ENCODE measurements at regions not wholly inside any gene's neighbourhood (a gene's known extent, or its start where the extent isn't known, plus 50 kb on each side); places are given as distances from the start of the nearest gene placed in this dataset.

DNA sequence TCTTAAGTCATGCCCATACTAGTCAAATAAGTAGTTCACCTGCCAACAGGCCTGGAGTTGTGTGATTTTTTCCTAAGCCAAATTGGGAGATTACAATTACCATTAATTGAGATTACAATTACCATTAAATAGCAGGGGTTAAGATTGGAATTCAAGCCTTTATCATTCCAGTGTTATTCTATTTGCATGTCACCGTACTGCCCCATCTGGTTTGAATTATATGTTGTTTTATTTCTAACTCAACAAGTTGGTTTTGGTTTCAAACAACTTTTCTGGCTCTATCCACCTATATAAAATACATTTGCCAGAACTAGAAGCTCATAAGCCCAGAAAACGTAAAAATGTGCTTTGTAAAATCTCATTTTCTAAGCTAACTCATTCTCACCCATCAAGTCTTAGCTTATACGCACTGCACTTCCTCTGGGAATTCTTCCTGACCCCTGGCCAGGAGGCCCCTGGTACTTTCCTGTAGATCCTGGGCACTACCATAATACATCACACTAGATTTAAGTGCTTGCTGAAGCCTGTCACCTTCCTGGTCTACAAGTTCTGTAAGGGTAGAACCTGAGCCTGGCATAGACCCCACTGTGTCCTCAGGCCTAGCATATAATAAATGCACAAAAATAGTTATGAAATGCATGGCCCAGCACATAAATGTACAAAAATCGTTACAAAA is 242.0 kb upstream of the TRPM3 start:
- no peak overlapping the region for H3K4me3 ChIP-seq
- no peaks in the 10 kb centered on the region for H3K36me3 ChIP-seq
- intact Hi-C loops (cut with DNase I) = no loop called here
- no peak for TF ChIP-seq EP300 (IDR thresholded peaks at IDR 0.05)
- TF ChIP-seq POLR2A (IDR thresholded peaks at IDR 0.05) = no peak
- no peak for TF ChIP-seq POLR2AphosphoS5 (IDR thresholded peaks at IDR 0.05)
- TF ChIP-seq, protein P1, sequence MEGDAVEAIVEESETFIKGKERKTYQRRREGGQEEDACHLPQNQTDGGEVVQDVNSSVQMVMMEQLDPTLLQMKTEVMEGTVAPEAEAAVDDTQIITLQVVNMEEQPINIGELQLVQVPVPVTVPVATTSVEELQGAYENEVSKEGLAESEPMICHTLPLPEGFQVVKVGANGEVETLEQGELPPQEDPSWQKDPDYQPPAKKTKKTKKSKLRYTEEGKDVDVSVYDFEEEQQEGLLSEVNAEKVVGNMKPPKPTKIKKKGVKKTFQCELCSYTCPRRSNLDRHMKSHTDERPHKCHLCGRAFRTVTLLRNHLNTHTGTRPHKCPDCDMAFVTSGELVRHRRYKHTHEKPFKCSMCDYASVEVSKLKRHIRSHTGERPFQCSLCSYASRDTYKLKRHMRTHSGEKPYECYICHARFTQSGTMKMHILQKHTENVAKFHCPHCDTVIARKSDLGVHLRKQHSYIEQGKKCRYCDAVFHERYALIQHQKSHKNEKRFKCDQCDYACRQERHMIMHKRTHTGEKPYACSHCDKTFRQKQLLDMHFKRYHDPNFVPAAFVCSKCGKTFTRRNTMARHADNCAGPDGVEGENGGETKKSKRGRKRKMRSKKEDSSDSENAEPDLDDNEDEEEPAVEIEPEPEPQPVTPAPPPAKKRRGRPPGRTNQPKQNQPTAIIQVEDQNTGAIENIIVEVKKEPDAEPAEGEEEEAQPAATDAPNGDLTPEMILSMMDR (IDR thresholded peaks at IDR 0.05) = no peak
- no peak for DNase-seq
- H3K4me1 ChIP-seq = no peaks in the 10 kb centered on the region
- H3K27ac ChIP-seq = no peak overlapping the region
- no peaks in the 10 kb centered on the region for H3K9me3 ChIP-seq
- WGBS, 2 donors = 83 to 90% methylated on average over 4 of the region's 4 CpGs
- H3K27me3 ChIP-seq = no peaks in the 10 kb centered on the region

DNA sequence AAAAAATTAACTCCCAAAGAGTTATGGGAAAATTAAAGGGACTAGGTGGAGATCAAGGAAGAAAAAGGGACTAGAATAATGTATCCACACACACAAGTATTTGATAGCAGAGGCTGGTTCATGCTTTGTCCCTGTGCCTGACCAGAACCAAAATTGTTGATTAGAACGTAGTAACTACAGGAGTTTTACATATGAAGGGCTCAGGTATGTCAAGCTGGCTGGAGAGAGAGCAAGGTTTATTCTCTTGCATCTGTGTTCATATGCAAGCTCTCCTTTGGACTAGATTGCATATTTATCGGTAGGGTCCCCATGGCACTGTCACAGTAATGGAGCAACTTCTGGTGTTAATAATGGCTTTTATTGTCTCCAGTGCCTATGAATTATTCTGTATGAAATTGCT is 239.9 kb upstream of the TRPM3 start:
- Histone ChIP-seq H3K4me3 (no peak overlapping the region), H3K36me3 (no peaks in the 10 kb centered on the region), H3K4me1 (no peaks in the 10 kb centered on the region), H3K27me3 (no peaks in the 10 kb centered on the region), H3K27ac (no peak overlapping the region), H3K9me3 (no peaks in the 10 kb centered on the region)
- intact Hi-C loops (cut with DNase I) = no loop called here
- WGBS, 2 donors = 73 to 88% methylated on average over 2 of the region's 2 CpGs
- DNase-seq = no peak
- TF ChIP-seq POLR2A (IDR thresholded peaks at IDR 0.05) (no peak), POLR2AphosphoS5 (IDR thresholded peaks at IDR 0.05) (no peak), EP300 (IDR thresholded peaks at IDR 0.05) (no peak)
- TF ChIP-seq, protein P1 (IDR thresholded peaks at IDR 0.05) = no peak

DNA sequence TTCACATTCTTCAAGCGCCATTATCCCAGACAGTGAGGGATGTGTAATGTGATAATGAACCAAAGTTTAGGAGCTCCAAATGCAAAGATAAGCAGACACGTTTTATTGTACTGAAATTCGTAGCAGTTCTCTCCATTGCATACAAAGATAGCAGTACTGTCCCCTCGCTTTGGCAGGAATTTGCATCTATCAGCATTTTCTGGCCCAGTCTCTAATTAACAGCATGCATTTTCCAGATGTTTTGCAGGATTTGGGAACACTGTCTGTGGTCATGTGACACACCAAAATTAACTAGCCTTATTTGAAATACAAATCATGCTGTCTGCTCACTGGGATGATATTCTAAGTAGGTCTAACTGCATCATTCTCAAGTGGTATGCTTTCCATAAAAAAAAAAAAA is 235.9 kb upstream of the TRPM3 start:
- H3K27ac ChIP-seq = no peak overlapping the region
- DNase-seq = no peak
- H3K4me1 ChIP-seq = no peaks in the 10 kb centered on the region
- H3K4me3 ChIP-seq = no peak overlapping the region
- H3K36me3 ChIP-seq = no peaks in the 10 kb centered on the region
- H3K27me3 ChIP-seq = no peaks in the 10 kb centered on the region
- H3K9me3 ChIP-seq = no peaks in the 10 kb centered on the region
- TF ChIP-seq POLR2A (IDR thresholded peaks at IDR 0.05) = no peak
- TF ChIP-seq, protein P1 (IDR thresholded peaks at IDR 0.05) = no peak
- no peak for TF ChIP-seq EP300 (IDR thresholded peaks at IDR 0.05)
- no peak for TF ChIP-seq POLR2AphosphoS5 (IDR thresholded peaks at IDR 0.05)
- 61 to 66% methylated on average over 4 of the region's 4 CpGs for WGBS, 2 donors
- intact Hi-C loops (cut with DNase I) = no loop called here

DNA sequence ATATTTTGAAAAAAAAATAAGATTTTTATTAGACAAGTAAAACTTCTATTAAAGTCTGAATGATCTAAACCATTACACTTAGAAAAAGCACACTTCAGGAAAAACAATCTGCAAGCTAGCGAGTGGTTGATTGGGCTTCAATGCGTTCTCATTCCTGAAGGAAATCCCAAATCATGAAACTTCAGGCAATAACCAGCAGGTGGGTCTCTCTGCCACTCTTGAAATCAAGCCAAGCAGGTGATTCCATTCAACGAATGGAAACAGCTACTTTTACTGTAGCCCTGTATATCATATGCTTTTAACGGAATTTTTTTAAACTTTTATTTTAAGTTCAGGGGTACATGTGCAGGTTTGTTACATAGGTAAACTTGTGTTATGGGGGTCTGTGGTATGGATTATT is 234.5 kb upstream of the TRPM3 start:
- H3K4me3 ChIP-seq = no peak overlapping the region
- H3K4me1 ChIP-seq = no peaks in the 10 kb centered on the region
- DNase-seq = no peak
- 50 to 57% methylated on average over 4 of the region's 4 CpGs for WGBS, 2 donors
- intact Hi-C loops (cut with DNase I) = no loop called here
- H3K27ac ChIP-seq = no peak overlapping the region
- TF ChIP-seq POLR2AphosphoS5 (IDR thresholded peaks at IDR 0.05) (no peak), POLR2A (IDR thresholded peaks at IDR 0.05) (no peak), EP300 (IDR thresholded peaks at IDR 0.05) (no peak)
- TF ChIP-seq, protein P1 (IDR thresholded peaks at IDR 0.05) = no peak
- H3K9me3 ChIP-seq = no peaks in the 10 kb centered on the region
- no peaks in the 10 kb centered on the region for H3K27me3 ChIP-seq
- H3K36me3 ChIP-seq = no peaks in the 10 kb centered on the region

DNA sequence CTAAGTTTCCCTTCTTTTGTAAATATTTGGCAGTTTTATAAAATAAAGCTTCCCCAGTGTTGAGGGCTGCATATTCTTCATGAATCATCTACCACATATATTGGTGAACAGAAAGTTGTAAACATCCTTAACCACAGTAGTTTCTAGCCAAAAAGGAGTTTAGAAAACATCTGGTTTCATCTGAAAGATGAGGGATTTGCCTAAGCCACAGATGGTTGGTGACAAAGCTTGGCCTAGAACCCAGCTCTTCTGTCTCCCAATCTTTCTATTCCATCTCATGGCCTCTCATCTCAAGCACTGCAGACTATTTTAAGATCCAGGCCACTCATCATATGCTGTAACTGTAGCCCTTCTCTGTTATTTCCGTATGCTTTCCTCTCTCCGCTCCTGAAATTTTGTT is 232.3 kb upstream of the TRPM3 start:
- Histone ChIP-seq H3K4me3 (no peak overlapping the region), H3K36me3 (no peaks in the 10 kb centered on the region), H3K9me3 (no peaks in the 10 kb centered on the region), H3K27me3 (no peaks in the 10 kb centered on the region), H3K4me1 (no peaks in the 10 kb centered on the region), H3K27ac (no peak overlapping the region)
- no peak for TF ChIP-seq EP300 (IDR thresholded peaks at IDR 0.05)
- no peak for TF ChIP-seq POLR2A (IDR thresholded peaks at IDR 0.05)
- TF ChIP-seq, protein P1 (IDR thresholded peaks at IDR 0.05) = no peak
- no peak for TF ChIP-seq POLR2AphosphoS5 (IDR thresholded peaks at IDR 0.05)
- intact Hi-C loops (cut with DNase I) = no loop called here
- 87 to 91% methylated on average over 2 of the region's 2 CpGs for WGBS, 2 donors
- DNase-seq = no peak

Data from sigmoid colon (tissue), 6 donors.